CD4-positive, alpha-beta T cell treated with Interleukin-6 for 4 hours (primary cell): ENCODE measurements at regions not wholly inside any gene's neighbourhood (a gene's known extent, or its start where the extent isn't known, plus 50 kb on each side); places are given as distances from the start of the nearest gene placed in this dataset.
"Not testable (repeated sequence)": the region's sequence is repeated elsewhere in the genome, so short reads cannot be mapped to it uniquely, and the experiment has no call there.

ENCODE experiments used
- DNase-seq: peaks from one replicate; pipeline ENCODE4 v3.0.0-alpha.2; 2020; ENCODE audit warnings: mixed read lengths

- DNase-seq, result not testable (repeated sequence)
These were observed 473.3 kb upstream of the NPAP1 start for GRCh38 chr15:24202297-24202696.

GRCh38 chr15:24211742-24212476, 463.7 kb upstream of the NPAP1 start:
- not testable (repeated sequence) for DNase-seq

DNA sequence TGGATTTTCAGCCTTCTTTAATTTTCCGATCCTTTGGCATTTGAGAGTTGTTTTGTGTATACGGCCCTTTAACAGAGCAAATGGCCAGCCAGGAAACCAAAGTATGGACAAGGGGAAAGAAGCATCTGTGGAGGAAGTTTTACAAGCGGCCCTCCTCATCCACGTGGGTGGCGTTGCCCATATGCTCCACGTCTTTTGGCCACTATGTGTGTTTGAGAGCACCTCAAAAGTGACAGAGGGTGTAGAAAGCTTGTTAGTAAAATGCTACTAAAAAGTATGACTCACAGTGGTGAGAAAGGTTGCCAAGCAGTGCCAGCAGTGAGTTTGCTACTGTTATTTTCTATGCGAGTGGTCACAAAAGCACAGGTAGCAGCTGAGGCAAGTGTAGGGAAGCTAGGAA, 451.8 kb upstream of the NPAP1 start:
- DNase-seq, result no peak

GRCh38 chr15:24224161-24224560, 451.4 kb upstream of the NPAP1 start:
- no peak for DNase-seq

DNA sequence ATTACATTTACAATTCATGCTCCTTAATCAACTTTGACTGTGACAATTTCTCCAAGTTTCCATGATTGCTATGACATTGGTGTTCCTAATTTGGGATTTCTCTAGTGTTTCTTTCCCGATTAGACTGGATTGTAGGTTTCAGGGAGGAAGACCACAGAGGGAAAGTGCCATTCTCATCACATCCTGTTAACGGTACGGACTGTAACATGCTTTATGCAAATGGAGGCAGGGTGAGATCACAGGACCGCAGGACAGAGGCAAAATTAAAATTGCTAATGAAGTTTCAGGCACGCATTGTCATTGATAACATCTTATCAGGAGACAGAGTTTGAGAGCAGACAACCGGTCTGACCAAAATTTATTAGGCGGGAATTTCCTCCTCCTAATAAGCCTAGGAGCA, 446.7 kb upstream of the NPAP1 start:
- not testable (repeated sequence) for DNase-seq

DNA sequence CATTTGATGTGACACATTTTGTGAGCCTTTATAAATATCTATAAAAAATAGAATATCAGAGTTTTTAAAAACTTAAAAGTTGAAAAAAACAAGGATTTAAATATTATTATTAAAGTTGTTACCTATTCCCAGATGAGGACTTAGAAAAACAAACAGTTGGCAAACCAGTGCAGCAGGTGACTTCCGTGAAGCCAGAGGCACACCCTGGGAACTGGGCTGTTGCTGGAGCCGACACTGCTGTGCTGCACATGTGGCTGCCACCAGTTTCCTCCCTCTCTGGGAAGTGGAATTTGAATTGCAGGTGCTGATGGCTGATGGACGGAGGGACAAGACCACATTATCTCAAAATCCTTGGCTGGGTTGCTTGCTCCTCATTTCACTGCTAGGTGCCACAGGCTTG, 442.4 kb upstream of the NPAP1 start:
- DNase-seq, result not testable (repeated sequence)

DNA sequence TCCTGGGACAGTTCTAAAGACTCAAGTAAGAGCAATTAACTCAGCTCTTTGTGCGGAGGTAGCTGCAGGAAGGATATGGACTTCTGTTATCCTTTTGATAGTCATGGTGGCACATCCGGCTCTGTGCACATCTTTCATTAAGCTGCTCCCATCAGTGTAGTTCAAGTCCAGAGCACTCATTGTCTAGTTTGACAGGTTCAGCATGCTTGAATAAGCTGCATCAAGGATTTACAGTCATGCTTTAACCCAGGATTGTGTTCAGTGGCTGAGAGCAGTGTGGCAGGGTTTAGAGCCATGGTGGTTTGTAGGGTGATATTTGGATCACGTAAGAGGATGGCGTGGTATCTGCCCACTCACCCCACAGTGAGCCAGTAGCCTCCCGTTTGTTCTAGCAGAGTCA, 435.0 kb upstream of the NPAP1 start:
- not testable (repeated sequence) for DNase-seq

GRCh38 chr15:24259106-24259505, 416.5 kb upstream of the NPAP1 start:
- not testable (repeated sequence) for DNase-seq

DNA sequence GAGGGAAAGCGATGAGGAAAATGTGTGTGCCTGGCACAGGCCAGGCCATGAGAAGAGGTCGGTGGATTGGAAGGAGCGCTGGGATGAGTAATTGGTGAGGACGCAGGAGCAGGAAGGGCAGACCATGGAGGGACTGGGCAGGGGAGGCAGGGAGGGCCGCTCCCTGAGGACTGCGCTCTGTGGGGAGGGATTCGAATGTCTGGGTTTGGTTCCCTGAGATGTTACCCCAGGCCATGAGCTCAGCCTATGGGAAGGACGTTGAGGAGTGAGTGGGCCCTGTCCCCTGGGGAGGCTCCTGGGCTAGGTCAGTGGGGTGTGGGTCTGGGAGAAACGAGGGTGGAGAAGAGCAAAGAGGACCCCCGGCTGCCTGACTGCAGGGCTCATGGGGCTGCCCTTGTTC, 415.2 kb upstream of the NPAP1 start:
- DNase-seq, result not testable (repeated sequence)

DNA sequence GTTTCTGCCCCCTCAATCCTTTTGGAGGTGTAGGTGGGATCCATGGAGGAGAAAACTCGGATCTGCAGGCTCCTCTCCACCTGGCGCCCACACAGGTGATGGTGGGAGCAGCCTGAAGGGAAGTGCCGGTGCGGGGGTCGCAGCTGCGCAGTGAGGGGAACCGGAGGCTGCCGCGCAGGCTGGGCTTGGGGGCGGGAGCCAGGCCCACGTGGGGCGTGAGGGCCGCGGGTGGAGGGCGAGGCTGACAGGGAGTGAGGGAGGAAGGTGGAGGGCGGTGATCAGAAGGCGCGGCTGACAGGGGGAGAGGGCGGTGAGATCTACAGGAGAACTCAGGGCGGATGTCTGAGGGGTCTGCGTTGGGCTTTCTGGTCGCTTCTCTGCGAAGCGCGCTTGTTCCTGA, 414.7 kb upstream of the NPAP1 start:
- DNase-seq, result not testable (repeated sequence)

- DNase-seq, result not testable (repeated sequence)
These were observed 406.9 kb upstream of the NPAP1 start for GRCh38 chr15:24268536-24269165.

GRCh38 chr15:24269166-24269571, 406.4 kb upstream of the NPAP1 start:
- no peak for DNase-seq

GRCh38 chr15:24269923-24270322, 405.7 kb upstream of the NPAP1 start:
- no peak for DNase-seq

DNA sequence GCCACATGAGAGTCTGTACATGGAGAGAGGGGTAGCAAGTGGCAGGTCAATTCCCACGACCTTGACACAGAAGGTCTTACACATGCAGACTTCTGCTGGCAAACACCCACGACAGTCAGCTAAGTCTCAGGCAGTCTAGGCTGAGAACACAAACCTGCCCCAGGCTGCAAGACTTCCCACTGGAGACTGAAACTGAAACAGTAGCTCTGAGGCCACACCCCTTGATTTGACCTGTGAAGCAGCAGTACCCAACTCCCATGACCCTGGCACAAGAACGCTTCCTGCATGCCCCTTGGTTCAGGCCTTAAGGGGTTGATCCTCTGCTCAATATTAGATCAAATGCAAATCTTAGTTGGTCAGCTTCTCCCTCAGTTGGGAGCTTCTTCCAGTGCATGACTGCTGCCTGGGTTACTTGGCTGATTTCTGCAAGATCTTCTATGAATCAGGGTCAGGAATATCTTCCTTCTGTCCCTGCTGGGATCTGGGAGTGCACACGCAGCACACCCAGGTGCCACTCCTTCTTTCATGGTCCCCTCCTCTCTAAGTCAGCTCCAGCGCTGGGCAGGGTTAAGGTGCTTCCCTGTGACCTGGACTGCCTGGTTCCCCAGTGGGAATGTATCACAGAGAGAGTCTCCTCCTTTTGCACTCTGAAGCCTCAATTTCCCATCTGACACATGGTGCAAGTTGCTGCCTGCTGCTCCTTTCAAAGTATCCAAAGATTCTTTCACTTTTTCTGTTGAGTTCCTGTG, 403.9 kb upstream of the NPAP1 start:
- DNase-seq, result not testable (repeated sequence)

GRCh38 chr15:24292837-24293236, 382.7 kb upstream of the NPAP1 start:
- DNase-seq, result no peak

- not testable (repeated sequence) for DNase-seq
These were observed 374.7 kb upstream of the NPAP1 start for GRCh38 chr15:24300804-24301368.

- not testable (repeated sequence) for DNase-seq
These were observed 373.6 kb upstream of the NPAP1 start for GRCh38 chr15:24301999-24302398.

GRCh38 chr15:24304747-24305146, 370.8 kb upstream of the NPAP1 start:
- not testable (repeated sequence) for DNase-seq

DNA sequence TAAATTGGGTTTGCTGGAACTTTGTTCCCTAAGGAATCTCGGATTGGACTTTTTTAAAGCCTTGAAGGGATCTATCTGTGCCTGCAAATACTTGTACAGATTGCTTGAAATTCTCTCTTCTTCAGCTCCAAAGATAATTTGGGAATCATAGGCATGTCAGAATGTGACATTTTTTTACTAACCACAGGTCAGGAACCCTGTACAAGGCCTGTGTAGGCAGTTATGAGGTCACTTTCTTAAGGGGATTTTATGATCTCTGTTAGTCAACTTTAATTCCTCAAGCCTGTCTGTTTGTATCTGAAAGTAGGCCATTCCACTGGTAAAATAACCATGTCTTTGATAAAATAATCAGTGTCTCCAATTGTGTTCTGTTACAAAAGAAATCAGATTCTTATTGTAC, 369.9 kb upstream of the NPAP1 start:
- DNase-seq, result not testable (repeated sequence)

DNA sequence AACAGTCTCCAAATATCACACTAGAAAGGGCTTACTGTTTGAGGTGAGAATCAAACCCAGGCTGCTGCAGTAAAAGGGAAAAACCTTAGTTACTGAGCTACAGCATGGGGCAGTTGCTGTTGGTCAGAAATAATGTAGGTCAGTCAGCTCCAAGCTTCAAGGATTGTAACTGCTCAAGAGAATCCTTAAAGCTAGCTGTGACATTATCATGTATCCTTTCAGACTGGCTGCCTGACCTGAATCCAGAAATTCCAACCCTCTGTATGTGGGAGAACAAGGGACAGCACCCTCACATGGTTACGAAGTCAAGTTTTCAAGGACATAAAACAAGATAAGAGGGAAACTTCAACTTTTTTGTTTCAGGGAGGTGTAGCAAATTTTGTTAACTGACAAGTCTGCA, 365.9 kb upstream of the NPAP1 start:
- not testable (repeated sequence) for DNase-seq

GRCh38 chr15:24311692-24312091, 363.9 kb upstream of the NPAP1 start:
- DNase-seq, result not testable (repeated sequence)

DNA sequence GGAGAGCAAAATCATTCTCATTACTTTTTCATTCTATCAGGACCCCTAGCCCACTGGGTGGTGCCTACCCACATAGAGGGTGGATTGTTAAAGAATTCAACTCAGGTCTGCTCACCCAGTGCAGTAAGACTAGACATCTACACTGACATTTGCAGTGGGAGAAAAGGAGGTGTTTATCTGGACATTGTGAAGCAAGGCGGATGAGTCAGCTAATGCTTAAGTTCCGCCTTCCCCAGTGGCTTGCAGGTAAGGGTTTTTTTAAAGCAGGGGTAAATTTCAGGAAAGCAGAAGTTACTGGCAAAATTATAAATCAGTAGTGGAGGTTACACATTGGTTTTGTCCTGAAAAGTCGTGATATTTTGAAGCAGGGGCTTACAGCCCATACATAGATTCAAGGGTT, 359.2 kb upstream of the NPAP1 start:
- DNase-seq, result not testable (repeated sequence)

DNA sequence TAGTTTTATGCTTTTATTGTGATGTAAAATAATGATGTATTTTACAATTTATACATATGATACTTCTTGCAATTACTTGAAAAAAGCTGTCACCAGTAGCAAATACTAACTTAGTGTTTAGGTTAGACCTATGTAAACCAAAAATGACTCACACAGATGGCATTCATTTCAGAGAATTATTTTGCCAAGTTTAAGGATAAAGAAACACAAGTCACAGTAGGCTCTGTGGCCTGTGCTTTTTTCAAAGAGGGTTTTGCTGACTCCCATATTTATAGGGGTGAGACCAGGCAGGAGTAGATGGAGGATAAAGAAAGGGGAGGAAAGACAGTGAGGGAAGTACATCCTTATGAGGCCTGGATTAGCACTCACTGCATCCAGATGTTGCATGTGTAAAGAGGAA, 356.6 kb upstream of the NPAP1 start:
- no peak for DNase-seq
